ENCODE measurements at regions not wholly inside any gene's neighbourhood (a gene's known extent, or its start where the extent isn't known, plus 50 kb on each side); places are given as distances from the start of the nearest gene placed in this dataset.

DNA sequence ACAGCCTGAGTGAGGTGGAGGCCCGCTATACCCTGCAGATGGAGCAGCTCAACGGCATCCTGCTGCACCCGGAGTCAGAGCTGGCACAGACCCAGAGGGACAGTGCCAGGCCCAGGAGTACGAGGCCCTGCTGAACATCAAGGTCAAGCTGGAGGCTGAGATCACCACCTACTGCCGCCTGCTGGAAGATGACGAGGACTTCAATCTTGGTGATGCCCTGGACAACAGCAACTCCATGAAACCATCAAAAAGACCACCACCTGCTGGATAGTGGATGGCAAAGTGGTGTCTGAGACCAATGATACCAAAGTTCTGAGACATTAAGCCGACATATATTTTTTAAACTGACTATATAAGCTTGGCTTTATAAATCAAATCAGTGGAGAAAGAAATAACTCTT lies 73.3 kb upstream of the HHIP start:
- intact Hi-C loops (cut with DNase I): no loop called here
- Histone ChIP-seq H3K9me3 (no peaks in the 10 kb centered on the region), H3K4me3 (no peak overlapping the region), H3K4me1 (no peaks in the 10 kb centered on the region), H3K27ac (no peak overlapping the region), H3K36me3 (no peaks in the 10 kb centered on the region), H3K27me3 (no peaks in the 10 kb centered on the region)
- TF ChIP-seq CTCF (IDR thresholded peaks at IDR 0.05): no peak
- DNase-seq (ENCODE audit: low spot score in 2 of 2): no peak

DNA sequence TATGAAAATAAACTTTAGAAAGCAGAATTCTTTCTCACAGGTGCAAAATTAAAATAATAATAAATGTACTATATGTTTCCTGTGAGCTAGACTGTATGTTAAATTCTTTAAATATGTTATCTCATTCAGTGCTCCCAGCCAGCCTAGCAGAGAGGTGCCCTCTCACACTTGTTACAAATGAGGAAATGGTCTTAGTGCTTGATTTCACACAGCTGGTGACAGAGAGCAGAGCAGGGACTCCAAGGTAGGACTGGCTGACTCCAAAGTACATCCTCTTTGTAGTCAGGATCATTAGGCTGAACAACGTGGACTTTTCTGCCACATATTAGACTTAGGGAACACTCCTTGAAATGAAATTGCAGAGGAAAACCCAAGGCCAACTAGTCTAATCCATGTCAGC lies 72.0 kb upstream of the HHIP start:
- no peak for DNase-seq (ENCODE audit: low spot score in 2 of 2)
- no peak overlapping the region for H3K27ac ChIP-seq
- no peaks in the 10 kb centered on the region for H3K36me3 ChIP-seq
- no peaks in the 10 kb centered on the region for H3K27me3 ChIP-seq
- TF ChIP-seq CTCF (IDR thresholded peaks at IDR 0.05): no peak
- intact Hi-C loops (cut with DNase I): no loop called here
- no peaks in the 10 kb centered on the region for H3K4me1 ChIP-seq
- H3K4me3 ChIP-seq: no peak overlapping the region
- no peaks in the 10 kb centered on the region for H3K9me3 ChIP-seq

GRCh38 chr4:144574509-144574908 lies 71.4 kb upstream of the HHIP start:
- no peaks in the 10 kb centered on the region for H3K36me3 ChIP-seq
- H3K4me3 ChIP-seq: no peak overlapping the region
- no peak for DNase-seq (ENCODE audit: low spot score in 2 of 2)
- H3K27me3 ChIP-seq: no peaks in the 10 kb centered on the region
- no peak for TF ChIP-seq CTCF (IDR thresholded peaks at IDR 0.05)
- H3K27ac ChIP-seq: no peak overlapping the region
- H3K4me1 ChIP-seq: no peaks in the 10 kb centered on the region
- intact Hi-C loops (cut with DNase I): no loop called here
- no peaks in the 10 kb centered on the region for H3K9me3 ChIP-seq

GRCh38 chr4:144575181-144575580 lies 70.8 kb upstream of the HHIP start:
- Histone ChIP-seq H3K9me3 (no peaks in the 10 kb centered on the region), H3K27me3 (no peaks in the 10 kb centered on the region), H3K36me3 (no peaks in the 10 kb centered on the region), H3K27ac (no peak overlapping the region), H3K4me1 (no peaks in the 10 kb centered on the region), H3K4me3 (no peak overlapping the region)
- DNase-seq (ENCODE audit: low spot score in 2 of 2): no peak
- no peak for TF ChIP-seq CTCF (IDR thresholded peaks at IDR 0.05)
- intact Hi-C loops (cut with DNase I): no loop called here

GRCh38 chr4:144578681-144579080 lies 67.3 kb upstream of the HHIP start:
- Histone ChIP-seq H3K27ac (no peak overlapping the region), H3K9me3 (no peaks in the 10 kb centered on the region), H3K4me1 (no peaks in the 10 kb centered on the region), H3K4me3 (no peak overlapping the region), H3K36me3 (no peaks in the 10 kb centered on the region), H3K27me3 (no peaks in the 10 kb centered on the region)
- DNase-seq (ENCODE audit: low spot score in 2 of 2): no peak
- no peak for TF ChIP-seq CTCF (IDR thresholded peaks at IDR 0.05)
- intact Hi-C loops (cut with DNase I): no loop called here

GRCh38 chr4:144579411-144580030 lies 66.4 kb upstream of the HHIP start:
- no peaks in the 10 kb centered on the region for H3K4me1 ChIP-seq
- no peaks in the 10 kb centered on the region for H3K27me3 ChIP-seq
- H3K27ac ChIP-seq: no peak overlapping the region
- H3K36me3 ChIP-seq: no peaks in the 10 kb centered on the region
- TF ChIP-seq CTCF (IDR thresholded peaks at IDR 0.05): no peak
- intact Hi-C loops (cut with DNase I): no loop called here
- no peak overlapping the region for H3K4me3 ChIP-seq
- no peaks in the 10 kb centered on the region for H3K9me3 ChIP-seq
- DNase-seq (ENCODE audit: low spot score in 2 of 2): no peak
